RPMI8226 (cell line): ENCODE measurements at regions not wholly inside any gene's neighbourhood (a gene's known extent, or its start where the extent isn't known, plus 50 kb on each side); places are given as distances from the start of the nearest gene placed in this dataset.

ENCODE experiments used
- DNase-seq: peaks from one replicate; pipeline ENCODE4 v3.0.0-alpha.2; 2015

DNA sequence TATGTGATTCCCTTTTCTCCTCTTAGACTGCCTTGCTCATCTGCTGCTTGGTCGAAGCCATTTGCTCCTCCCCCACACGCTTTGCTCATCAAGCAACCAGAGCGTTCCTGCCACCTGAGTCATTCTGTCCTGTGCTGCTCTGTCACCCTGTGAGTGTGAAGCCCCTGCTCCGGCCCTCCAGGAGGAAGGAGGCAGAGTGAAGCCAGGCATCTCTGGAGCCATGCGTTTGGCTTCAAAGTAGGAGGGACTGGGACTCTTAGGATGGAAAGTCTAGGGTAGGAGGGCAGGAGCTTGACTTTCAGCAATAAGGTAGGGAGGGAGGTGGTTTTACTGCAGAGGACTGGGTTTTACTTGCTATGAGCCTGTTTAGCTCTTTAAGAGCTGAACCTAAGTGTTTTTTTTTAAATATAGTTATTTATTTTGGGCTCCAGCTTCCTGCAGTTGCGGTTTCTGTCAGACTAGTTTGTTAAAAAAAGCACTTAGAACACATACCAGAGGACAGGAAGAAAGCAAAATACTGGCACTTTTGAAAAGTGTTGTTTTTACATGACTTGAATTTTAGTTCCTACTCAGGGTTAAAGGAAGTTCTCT is 63.6 kb downstream of the SPINK2 start:
- DNase-seq: peak; percentile 77

GRCh38 chr4:56757261-56757746 is 64.2 kb downstream of the SPINK2 start:
- peak; percentile 67 for DNase-seq

DNA sequence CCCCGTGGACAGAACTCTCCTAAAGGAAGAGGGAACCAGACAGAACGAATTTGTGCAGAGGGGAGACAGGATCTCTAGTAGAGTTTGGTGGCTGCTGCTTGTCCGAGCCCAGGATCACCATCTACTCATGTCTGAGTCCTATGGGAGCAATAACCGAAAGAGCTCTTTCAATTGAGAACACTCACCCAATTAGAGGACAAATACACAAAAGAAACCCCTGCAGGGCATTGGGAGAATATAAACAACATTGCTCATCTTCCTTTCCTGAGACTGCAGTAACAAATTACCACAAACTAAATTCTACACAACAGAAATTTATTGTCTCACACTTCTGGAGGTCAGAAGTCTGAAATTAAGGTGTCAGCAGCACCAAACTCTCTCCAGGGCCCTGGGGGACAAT is 65.6 kb downstream of the SPINK2 start:
- no peak for DNase-seq

GRCh38 chr4:56752985-56753384 is 68.5 kb downstream of the SPINK2 start:
- DNase-seq: no peak

DNA sequence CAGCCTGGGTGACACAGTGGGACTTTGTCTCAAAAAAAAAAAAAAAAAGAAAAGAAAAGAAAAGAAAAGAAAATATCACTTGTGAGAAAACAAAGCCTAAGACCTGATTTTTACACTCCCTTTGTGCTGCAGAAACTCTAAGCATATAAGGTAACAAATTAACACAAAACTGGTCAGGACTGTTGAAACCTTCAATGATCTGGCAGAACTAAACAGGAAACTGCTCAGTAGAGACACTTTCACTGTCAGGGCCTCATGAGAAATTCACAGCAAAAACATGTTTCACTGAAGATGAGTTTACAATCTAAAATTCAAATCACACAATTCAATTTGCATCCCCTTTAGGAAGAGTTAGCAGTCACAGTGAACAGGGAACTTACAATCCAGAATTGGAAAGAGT is 69.1 kb upstream of the HOPX start:
- DNase-seq: no peak

DNA sequence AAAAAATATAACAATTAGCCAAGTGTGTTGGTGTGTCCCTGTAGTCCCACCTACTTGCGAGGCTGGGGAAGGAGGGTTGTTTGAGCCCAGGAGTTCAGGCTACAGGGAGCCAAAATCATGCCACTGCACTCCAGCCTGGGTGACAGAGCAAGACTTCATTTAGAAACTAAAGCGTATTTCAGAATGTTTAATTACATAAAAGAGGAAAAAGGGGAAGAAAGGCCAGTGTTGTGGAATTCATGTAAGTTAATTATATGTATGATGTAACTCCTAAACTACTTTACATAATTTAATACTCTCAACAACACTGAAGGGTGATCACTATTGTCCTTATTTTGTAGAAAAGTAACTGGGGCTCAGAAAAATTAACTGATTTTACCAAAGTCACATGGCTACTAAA is 67.2 kb upstream of the HOPX start:
- DNase-seq: no peak

DNA sequence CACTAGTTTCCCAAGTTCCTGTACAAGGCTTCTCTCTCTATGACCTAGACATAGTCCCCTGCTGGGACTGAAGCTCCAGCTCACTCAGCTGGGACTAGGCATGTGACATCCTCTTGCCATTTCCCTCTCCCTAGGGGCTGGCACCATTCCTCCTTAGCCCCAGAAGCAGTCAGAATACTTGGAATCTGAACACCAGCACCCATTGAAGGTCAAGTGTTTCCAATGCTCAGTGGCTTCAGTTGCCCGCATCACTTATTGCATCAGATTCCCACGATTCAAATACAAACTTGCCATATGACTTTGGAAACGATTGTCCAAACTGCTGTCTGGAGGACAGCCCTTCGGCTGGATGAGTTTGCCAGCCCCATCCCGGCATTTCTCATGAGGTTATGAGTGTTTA is 65.5 kb upstream of the HOPX start:
- DNase-seq: no peak

- no peak for DNase-seq
Measured at GRCh38 chr4:56745042-56745441, 63.9 kb upstream of the HOPX start.

GRCh38 chr4:56744030-56744429 is 62.9 kb upstream of the HOPX start:
- DNase-seq: no peak

GRCh38 chr4:56743550-56743949 is 62.5 kb upstream of the HOPX start:
- DNase-seq: no peak

DNA sequence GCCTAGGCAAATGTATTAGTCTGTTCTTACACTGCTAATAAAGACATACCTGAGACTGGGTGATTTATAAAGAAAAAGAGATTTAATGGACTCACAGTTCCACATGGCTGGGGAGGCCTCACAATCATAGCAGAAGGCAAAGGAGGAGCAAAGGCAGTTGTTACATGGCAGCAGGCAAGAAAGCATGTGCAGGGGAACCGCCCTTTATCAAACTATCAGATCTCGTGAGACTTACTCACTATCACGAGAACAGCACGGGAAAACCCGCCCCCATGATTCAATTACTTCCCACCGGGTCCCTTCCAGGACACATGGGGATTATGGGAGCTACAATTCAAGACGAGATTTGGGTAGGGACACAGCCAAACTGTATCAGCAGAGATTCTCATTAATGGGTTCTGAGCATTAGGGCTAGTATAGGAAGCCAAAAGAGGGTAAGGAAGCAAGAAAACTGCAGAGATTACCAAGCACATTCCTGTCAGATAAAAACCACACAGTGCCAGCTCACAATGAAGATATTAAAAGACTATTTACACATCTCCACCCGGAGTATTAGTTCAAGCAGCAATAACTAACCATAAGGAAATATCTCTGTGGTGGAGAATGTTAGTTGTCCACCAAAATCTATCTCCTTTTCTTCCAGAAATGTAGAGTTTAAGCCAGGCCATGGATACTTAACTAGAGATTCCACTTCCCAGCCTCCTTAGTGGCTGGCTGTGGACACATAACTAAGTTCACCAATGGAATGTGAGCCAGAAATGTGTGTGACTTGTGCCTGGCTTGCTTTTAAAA is 61.2 kb upstream of the HOPX start:
- no peak for DNase-seq

- no peak for DNase-seq
Measured at GRCh38 chr4:56741595-56741994, 60.5 kb upstream of the HOPX start.

- DNase-seq: no peak
Measured at GRCh38 chr4:56739066-56739777, 58.1 kb upstream of the HOPX start.

DNA sequence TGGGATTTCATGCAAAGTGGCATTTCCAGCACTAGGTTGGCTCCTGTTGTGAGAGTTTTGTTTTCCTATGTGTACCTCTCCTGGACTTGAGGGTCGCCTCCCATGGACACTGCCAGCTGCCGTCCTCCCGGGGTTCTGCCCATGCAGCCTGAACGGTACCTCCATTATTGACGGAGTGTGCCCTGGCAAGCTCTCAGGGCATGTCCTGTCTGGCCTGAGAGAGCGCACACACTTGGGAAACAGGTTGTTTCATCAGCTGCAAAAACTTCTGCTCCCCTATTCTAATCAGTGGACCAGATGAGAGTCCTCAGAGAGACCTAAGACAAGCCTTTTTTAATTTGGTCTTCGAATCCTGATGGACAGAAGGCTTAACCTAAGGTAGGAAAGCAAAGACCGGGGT is 56.6 kb upstream of the HOPX start:
- no peak for DNase-seq

DNA sequence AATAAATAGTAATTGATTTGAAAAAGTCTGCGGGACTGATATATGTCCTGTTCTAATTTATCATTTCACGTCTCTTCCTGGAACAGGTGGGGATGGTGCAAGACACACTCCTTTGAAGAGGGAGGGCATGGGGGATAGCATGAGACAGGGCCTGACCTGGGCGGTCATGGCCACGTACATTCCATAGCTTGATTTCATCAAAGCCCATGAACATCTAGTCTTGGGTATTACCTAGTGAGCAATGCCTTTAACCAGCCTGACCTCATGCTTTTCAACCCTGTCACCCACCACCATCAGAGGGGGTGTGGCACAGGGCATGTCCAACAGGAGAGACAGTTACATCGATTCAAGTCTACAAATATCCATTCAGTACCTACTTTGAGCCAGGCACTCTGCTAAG is 52.3 kb upstream of the HOPX start:
- DNase-seq: no peak

GRCh38 chr4:56732301-56732700 is 51.2 kb upstream of the HOPX start:
- no peak for DNase-seq

- no peak for DNase-seq
Measured at GRCh38 chr4:56731857-56732256, 50.8 kb upstream of the HOPX start.
